HL-60 (cell line): ENCODE measurements at regions not wholly inside any gene's neighbourhood (a gene's known extent, or its start where the extent isn't known, plus 50 kb on each side); places are given as distances from the start of the nearest gene placed in this dataset.

Experiments
- DNase-seq, 2 experiments: peaks; one replicate each; pipeline ENCODE4 v3.0.0-alpha.2; 2010 to 2020; ENCODE audit warnings: low read depth in 1 of 2, low spot score in 1 of 2
- H3K27ac ChIP-seq: fragments of 250-450 bp; sonication (Bioruptor Pico); replicated peaks from 2 replicates; pipeline ENCODE4 v1.5.1; 2020; ENCODE audit warnings: mild to moderate bottlenecking, moderate library complexity
- H3K27me3 ChIP-seq: fragments of 250-450 bp; sonication (Bioruptor Pico); 2 replicates; pipeline ENCODE4 v1.5.1; 2021; ENCODE audit warnings: mild to moderate bottlenecking, moderate library complexity; ENCODE audit not compliant: insufficient read depth, poor library complexity, severe bottlenecking
- H3K4me3 ChIP-seq: replicated peaks from 2 replicates; pipeline ENCODE4 v1.5.1; 2011; ENCODE audit warnings: mild to moderate bottlenecking, control low read depth, low read length; ENCODE audit not compliant: insufficient read depth
- CTCF ChIP-seq: IDR thresholded peaks from one replicate; pipeline ENCODE4 v1.5.1; 2011; ENCODE audit warnings: low read length, control low read depth, inconsistent platforms; ENCODE audit not compliant: insufficient read depth
- GABPA ChIP-seq: IDR thresholded peaks from 2 replicates; pipeline ENCODE4 v1.6.1; 2012; ENCODE audit warnings: low read depth
- POLR2AphosphoS5 ChIP-seq: IDR thresholded peaks from 2 replicates; pipeline ENCODE4 v1.6.1; 2012; ENCODE audit warnings: low read depth
- REST ChIP-seq: IDR thresholded peaks from 2 replicates; pipeline ENCODE4 v1.6.1; 2012; ENCODE audit warnings: low read depth; ENCODE audit not compliant: insufficient replicate concordance
- SPI1 ChIP-seq: IDR thresholded peaks from 2 replicates; pipeline ENCODE4 v1.6.1; 2012; ENCODE audit warnings: low read depth, mild to moderate bottlenecking, borderline replicate concordance

- H3K27ac ChIP-seq: no peak overlapping the region
- H3K27me3 ChIP-seq: no peaks in the 10 kb centered on the region
- TF ChIP-seq GABPA: no peak
- TF ChIP-seq POLR2AphosphoS5: no peak
- TF ChIP-seq REST: no peak
- no peak for TF ChIP-seq CTCF
- TF ChIP-seq SPI1: no peak
- H3K4me3 ChIP-seq: no peak overlapping the region
- no peak for DNase-seq
Measured at GRCh38 chr7:41420421-41420820, 282.5 kb downstream of the INHBA start.

- TF ChIP-seq REST (no peak), SPI1 (no peak), POLR2AphosphoS5 (no peak), CTCF (no peak), GABPA (no peak)
- Histone ChIP-seq H3K4me3 (no peak overlapping the region), H3K27me3 (no peaks in the 10 kb centered on the region), H3K27ac (no peak overlapping the region)
- DNase-seq: no peak
Measured at GRCh38 chr7:41418337-41418736, 284.6 kb downstream of the INHBA start.

- DNase-seq: no peak
- H3K27me3 ChIP-seq: no peaks in the 10 kb centered on the region
- H3K4me3 ChIP-seq: no peak overlapping the region
- TF ChIP-seq SPI1 (no peak), POLR2AphosphoS5 (no peak), GABPA (no peak), CTCF (no peak), REST (no peak)
- no peak overlapping the region for H3K27ac ChIP-seq
Measured at GRCh38 chr7:41416208-41416595, 286.7 kb downstream of the INHBA start.
